Renal cortex interstitium (tissue), 11 donors: ENCODE measurements at regions not wholly inside any gene's neighbourhood (a gene's known extent, or its start where the extent isn't known, plus 50 kb on each side); places are given as distances from the start of the nearest gene placed in this dataset.

Source experiments
- DNase-seq, 11 donors: peaks; one replicate each; pipeline ENCODE4 v3.0.0-alpha.2; 2013; ENCODE audit warnings: low read depth in 9 of 11, low spot score in 4 of 11; ENCODE audit errors: extremely low read depth in 1 of 11

GRCh38 chr6:105789935-105790334 lies 296.2 kb upstream of the PRDM1 start:
- no peak for DNase-seq

DNA sequence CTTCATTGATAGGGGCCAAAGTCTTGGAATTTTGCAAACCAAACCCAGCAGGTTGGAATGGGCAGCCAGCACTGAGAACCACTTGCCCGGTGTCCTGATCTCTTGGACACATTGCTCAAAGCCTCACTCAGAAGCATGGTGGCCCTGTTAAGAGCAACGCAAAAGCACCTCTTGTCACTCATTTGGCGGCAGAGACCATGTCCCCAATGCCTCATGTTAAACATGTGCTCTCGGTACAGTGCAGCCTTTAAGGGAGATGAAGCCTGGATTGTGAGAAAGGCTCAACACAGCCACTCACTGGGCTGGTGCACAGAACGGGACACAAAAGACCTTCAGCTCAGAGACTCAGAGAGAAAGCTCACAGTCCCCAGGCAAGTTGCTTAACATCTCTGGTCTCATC lies 298.4 kb upstream of the PRDM1 start:
- DNase-seq, result no peak

DNA sequence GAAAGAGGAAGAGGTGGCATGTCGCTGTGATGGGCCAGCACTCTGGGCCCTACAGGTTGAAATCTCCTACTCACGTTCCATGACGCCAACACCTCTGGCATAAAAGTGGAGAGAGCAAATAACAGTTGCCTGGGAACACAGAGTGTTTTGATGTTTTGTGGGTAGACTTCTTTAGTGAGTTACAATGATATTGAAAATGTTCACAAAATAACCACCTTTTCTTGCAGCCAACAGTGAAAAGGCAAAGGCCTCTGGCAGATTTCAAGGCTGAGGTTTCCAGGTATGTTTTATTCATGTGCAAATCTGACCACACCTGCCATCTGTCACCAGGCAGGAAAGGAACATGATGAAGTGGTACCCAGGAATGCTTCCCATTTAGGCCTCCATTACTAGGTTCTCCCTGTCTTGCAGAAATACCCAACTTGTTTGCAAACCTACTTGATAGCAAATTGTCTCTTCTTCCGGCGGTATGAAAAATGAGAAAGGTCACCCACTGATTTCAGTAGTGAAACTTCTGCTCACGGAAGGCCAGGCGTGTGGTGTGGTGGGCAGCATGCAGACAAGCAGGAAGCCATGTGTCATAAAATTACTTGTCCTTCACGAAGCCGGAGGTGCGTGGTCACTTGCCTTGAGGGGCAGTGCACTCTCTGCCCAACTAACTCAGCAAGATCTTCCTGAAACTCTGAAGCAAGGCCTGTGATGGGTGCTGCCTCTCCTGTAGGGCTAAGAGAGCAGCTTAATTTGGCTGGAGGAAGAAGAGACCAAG lies 299.1 kb upstream of the PRDM1 start:
- DNase-seq, result no peak

DNA sequence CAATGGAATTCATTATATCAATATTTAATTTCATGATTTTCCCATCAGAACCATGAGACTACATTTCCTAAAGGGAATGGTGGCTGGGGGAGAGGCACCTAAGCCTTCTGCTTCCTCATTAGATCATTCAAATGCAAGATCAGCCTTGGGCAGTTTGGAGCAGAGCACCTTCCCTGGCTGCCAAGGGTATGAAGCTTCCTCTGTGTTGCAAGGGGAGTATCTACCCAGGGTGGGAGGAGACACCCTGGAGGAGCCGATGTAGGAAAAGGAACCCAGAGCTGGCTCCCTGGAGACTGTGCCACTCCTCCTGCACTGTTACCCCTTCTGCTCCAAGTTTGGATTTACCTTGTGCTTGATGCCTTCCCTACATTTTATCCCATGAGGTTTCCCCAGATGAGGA lies 299.7 kb upstream of the PRDM1 start:
- no peak for DNase-seq

- DNase-seq, result no peak
Measured at GRCh38 chr6:105785066-105785811, 300.9 kb upstream of the PRDM1 start.

DNA sequence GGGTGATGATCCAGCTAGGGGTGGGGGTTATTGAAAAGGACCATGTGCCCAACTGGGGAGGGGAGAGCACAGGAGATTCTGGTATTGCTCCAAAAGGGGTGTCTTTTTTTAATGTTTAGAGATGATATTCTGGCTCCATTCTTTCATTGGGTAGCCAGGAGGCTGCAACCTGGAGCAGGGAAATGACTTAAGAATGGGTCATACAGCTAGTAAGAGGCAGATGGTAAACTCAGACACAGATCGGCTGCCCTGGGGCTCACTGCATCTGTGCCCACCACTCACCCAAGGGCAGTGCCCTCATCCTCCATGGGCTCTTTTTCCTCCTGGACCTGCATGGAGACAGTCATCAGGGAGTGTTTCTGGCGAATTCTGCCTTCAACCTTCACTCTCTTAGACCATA lies 302.0 kb upstream of the PRDM1 start:
- no peak for DNase-seq

DNA sequence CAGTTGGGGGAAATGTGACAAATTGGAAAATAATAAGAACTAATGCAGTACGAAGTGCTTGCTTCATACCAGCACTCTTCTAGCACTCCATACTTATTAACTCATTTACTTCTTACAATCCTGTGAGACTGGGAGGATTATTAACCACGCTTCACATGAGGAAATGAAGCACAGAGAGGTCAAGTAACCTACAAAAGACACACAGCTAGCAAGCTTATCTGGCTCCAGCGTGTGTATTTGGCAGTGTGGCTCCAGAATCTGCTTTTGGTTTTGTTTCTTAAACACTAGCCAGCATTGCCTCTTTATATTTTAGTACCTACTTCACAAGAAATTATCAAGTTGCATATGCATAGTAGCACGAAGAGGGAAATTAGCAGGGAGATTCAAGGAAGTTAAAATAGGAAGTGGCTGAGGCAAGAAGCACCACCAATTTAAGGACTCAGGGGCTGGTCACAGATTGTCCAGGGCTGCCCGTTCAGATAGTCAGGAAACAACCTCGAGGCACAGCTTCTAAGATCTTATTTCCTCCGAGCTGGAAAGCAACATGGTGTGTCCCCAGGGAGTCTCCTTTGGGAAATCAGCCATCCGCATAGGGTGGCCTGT lies 302.7 kb upstream of the PRDM1 start:
- no peak for DNase-seq

GRCh38 chr6:105781915-105782314 lies 304.2 kb upstream of the PRDM1 start:
- DNase-seq, result no peak

- no peak for DNase-seq
Measured at GRCh38 chr6:105781248-105781647, 304.9 kb upstream of the PRDM1 start.

DNA sequence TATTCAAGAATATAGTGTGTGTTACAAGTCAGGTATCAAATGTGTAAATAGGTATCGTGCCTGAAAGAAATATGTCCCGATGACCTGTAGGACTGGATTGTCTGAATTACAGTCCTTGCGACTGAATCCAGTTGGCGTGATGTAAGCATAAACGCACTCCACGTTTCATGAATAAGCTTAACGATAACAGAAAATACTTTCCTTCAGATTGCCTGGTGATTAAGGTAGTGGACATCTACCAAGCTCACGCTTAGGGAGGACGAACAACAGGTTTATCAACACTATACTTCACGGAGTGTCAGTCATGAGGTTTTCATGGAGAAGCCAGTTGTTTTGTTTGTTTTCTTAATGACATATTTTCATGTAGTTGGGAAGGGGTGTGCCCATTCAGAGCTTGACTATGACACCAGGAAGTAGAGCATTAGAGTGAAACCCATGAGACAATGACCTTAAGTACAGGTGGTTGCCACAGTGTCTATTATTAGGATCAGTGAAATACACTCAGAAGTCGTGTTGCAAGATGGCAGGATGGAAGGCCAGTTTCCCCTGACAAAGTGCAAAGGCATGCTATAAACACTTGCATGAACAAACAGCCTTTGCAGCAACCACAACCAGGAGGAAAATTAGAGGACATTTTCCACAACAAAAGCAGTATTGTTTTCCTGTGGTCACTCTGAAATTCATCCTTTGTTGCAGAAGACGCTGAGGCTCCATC lies 305.8 kb upstream of the PRDM1 start:
- no peak for DNase-seq

DNA sequence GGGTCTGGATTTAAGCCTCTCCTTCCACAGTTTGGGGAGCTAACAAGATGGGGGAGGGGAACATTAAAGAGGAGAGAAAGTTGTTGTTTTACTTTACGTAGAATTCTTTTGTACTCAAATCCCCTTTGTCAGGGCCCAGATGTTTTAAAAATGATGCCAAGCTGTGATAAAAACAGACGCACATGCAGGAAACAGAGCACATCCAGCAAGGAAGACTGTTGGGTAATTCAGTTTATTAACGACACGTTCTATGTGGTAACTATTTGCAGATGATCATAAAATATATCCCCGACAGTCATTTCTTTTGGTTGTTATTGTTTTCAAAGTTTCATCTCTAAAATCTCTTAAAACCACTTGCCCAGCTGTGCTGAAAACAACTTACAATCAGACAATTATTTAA lies 307.0 kb upstream of the PRDM1 start:
- DNase-seq, result no peak

DNA sequence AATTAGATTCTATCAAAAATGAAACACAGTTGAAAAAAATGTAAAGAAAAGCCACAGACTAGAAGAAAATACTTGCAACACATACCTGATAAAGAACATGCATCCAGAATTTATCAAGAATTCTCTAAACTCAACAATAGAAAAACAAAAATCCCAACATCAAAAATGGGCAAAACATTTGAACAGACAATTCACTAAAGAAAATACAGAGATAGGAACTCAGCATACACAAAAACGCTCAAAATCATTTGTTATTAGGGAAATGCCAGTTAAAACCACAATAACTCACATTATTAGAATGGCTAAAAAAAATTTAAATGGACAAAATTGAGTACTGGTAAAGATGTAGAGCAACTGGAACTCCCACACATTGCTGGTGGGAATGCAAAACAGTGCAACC lies 311.0 kb upstream of the PRDM1 start:
- no peak for DNase-seq

DNA sequence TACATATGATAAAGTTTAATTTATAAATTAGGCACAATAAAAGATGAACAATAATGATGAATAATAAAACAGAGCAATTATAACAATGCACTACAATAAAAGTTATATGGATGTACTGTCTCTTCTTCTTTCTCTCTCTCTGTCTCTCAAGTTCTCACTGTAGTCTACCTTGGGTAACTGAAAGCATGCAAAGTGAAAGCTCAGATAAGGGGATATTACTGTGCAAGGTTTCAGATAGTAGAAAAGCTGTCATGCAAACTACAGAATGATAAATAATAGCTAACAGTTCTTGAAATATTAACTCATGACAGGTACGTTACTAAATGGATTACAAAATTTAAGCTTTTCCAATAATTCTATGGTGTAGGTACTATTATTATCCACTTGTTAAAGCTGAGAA lies 311.9 kb upstream of the PRDM1 start:
- DNase-seq, result no peak

- DNase-seq, result no peak
Measured at GRCh38 chr6:105771313-105771970, 314.7 kb upstream of the PRDM1 start.

- DNase-seq, result no peak
Measured at GRCh38 chr6:105769987-105770386, 316.1 kb upstream of the PRDM1 start.

GRCh38 chr6:105769197-105769596 lies 316.9 kb upstream of the PRDM1 start:
- no peak for DNase-seq

DNA sequence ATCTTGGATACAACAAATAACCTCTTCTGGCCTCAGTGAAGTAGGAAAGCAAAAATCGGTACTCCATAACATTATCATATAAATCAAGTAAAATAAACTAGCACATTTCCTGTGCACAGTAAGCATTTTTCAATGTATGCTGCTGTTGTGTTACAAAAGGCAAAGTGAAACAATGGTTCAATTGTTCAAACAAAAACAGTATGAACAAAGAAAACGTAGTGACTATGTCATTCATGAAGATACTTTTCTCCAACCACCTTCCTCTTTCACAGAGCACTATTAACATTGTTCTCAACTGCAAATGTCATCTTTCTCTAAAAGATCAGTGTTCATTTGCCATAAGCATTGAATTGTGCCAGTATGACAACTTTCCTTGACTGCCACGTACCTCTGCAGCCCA lies 318.6 kb upstream of the PRDM1 start:
- DNase-seq, result no peak

DNA sequence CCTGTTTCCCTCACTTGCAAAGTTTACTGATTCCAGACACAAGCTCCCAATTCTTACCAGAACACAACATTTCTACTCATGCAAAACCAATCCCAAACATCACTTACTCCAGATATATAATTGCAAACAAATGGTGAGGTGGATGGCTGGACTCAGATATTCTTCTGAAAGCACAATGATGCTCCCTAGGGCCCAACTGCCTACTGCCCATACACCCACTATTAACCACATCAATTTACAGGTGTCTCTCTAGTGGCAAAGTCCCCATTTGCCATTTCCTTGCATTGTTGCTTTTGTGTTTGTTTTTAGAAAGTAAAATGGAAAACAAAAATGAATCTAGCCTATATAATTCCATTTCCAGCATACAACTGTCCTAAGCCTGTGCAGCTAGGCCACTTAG lies 320.9 kb upstream of the PRDM1 start:
- no peak for DNase-seq

DNA sequence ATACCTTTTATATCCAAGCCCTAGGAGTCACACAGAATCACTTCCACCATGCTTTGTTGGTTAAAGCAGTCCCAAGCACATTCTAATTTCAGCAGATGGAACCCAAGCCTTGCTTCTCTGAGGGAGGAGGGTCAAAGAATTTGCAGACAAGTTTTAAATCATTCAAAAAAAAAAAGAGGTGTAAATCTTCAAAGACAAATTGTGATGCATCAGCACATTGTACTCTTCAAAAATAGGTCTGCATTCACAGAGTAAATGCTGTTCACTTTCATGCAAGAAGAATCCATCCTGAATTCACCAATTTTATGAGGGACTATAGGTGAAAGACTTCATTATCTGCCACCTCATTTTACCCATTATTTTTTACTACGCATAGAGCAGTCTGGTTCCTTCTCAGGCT lies 321.8 kb upstream of the PRDM1 start:
- DNase-seq, result no peak
